ENCODE measurements at regions not wholly inside any gene's neighbourhood (a gene's known extent, or its start where the extent isn't known, plus 50 kb on each side); places are given as distances from the start of the nearest gene placed in this dataset.

- TF ChIP-seq CTCF (IDR thresholded peaks at IDR 0.05; ENCODE audit: borderline replicate concordance, extremely low read depth, low read length, poor library complexity, severe bottlenecking), result no peak
- no peak for TF ChIP-seq EZH2 (IDR thresholded peaks at IDR 0.05; ENCODE audit: borderline replicate concordance, low read depth, low read length, severe bottlenecking)
These were observed 281.4 kb upstream of the MEX3C start for GRCh38 chr18:51478908-51479307.
